Activated CD8-positive, alpha-beta memory T cell treated with anti-CD3 and anti-CD28 coated beads for 4 hours (primary cell): ENCODE measurements at regions not wholly inside any gene's neighbourhood (a gene's known extent, or its start where the extent isn't known, plus 50 kb on each side); places are given as distances from the start of the nearest gene placed in this dataset.

Experiments used
- DNase-seq, 2 donors: peaks; one replicate each; pipeline ENCODE4 v3.0.0-alpha.2; 2020; ENCODE audit warnings: low read depth in 2 of 2

DNA sequence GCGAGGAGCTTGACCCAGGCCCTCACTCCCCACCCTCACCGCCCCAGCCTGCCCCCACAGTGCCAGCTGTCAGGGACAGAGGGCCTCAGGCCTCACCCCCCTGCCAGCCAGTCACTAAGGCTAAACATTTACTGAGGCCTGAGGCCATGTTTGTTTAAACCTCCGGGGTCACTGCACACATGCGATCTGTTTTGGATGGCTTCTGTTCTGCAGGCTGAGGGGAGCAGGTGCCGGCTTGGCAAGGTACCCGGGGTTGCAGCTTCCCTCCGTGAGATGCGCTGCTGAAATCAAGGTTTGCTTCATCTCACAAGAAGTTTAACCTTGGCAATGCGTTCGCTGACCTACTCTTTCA is 103.3 kb upstream of the BOD1 start:
- no peak for DNase-seq

DNA sequence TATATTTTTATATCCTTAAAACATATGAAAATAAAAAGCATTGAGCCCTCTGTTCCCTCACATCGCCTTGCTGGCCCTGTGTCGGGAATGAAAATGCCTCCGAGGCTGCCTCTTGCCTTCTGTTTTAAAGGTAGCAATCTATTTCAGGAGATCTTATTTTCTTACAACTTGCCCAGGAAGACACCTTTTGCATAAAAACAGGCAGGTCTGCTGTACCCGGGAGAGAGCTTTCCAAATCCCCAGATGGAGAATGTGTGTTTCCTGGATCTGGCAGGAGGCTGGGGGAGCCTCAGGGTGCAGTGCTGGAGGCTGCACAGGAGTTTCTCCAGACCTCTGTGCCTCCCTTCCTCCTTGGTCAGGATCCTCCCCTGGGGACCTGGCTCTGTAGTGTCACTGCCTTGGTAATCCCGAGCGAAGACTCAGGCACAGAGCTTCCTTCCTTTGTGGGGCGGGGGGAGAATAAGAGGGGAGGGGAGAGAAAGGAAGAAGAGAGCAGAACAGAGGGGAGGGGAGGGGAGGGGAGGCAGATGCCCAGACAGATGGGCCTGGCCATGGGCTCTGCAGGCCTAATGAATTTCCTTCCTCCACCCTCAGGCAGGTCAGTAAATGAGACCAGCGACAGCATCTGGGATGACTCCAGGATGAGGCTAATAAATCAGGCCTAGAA is 104.0 kb upstream of the BOD1 start:
- DNase-seq: no peak

DNA sequence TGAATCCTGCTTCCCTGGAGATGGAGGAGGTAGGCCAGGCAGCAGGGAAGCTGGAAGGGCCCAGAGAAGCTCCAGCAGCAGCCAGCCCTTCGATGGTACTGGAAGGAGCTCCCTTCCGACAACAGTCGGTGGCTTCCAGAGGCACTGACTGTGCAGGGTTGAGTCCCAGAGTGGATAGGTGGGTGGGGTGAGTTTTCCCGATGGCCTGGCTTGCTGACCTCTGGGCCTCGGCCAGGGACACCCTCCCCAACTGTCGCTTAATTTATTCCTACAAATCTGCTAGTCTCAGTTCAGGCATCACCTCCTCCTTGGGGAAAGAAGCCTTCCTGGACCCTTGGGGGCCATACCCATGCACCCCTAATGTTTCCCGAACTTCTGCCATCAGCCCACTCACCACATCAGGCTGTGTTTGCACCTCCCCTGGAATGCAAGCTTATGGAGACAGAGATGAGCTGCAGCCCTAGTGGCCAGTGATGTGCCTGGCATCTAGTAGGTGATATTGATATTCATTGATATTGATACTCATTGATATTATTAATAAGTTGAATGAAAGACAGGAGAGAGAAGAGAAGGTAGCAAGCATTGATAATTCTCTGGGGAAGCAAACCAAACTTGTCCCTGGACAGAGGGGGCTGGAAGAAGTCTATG is 104.6 kb upstream of the BOD1 start:
- no peak for DNase-seq

DNA sequence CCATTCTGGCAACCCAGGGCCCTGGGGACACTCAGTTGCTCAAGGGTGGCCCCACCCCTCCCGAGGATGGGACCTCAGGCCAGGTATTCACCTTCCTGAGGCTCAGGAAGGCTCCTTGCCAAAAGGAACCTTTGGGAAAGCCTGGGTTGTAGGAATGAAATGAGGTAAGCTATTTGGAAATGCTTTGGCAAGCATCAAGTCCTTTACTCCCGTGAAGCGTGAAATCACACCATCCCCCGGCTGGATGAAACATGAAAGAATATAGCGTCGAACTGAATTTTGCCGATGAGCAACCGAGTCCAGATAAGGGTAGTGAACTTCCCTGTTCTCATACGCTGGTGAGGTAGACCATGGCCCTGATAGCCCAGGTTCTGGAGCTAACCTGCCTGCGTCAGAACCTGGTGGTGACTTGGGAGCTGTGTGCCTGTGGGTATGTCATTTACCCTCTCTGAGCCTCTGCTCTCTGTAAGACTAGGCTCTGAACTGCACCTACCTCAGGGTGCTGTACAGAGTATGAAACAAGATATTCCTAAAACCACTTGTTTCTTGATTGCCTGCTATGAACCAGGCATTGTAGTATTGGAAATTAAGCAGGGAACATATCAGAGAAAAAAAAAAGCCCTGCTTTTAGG is 105.3 kb upstream of the BOD1 start:
- no peak for DNase-seq

DNA sequence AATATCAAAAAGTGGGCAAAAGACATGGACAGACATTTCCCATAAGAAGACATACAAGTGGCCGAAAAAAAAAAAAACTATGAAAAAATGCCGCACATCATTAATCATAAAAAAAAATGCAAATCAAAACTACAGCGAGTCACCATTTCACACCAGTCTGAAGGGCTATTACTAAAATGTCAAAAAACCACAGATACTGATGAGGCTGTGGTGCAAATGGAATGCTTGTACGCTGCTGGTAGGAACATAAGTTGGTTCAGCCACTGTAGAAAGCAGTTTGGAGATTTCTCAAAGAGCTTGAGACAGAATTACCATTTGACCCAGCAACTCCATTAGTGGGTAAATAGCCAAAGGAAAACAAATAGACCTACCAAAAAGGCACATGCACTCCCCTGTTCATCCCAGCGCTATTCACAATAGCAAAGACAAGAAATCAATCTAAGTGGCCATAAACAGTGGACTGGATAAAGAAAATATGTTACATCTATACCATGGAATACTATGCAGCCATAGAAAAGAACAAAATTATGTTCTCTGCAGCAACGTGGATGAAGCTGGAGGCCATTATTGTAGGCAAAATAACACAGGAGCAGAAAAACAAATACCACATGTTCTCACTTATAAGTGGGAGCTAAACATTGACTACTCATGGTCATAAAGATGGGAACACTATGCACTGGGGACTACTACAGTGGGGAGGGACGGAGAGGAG is 110.6 kb upstream of the BOD1 start:
- no peak for DNase-seq

DNA sequence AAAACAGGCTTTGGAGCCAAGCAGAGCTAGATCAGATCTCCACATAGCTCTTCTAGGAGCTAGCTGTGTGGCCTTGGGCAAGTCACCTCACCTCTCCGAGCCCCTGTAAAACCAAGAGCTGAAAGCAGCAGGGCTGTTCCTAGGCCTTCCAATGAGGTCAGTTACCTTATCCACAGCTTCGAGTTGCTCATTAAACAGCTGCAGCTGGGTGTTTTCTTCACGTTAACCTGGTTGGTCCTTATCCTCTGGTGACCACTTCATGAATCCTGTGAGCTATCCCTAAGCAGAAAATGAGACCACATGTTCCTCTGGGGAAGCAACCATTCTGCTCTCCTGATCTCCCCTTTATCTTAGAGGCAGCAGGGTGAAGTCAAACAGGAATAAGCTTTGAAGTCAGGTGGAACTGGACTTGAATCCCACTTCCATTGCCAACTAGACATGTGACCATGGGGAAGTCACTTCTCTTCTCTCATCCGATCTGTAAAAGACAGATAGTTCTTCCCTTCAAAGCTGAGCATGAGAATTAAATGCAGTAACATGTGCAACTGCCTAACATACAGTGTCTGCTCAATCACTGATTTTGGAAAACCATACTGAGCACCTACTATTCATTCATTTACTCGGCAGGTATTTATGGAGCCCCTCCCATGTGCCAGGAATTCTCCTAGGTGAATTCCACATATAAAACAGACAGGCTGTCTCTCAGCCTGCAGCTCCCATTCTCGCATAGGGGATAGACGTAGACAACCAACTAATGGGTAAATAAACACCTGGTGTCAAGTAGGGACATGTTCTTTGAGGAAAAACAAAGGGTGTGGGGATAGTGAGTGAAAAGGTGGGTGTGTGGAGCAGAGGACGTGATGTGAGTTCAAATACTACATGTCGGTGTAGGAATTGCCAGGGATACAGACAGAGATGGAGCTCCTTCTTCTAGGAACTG is 111.7 kb upstream of the BOD1 start:
- no peak for DNase-seq

DNA sequence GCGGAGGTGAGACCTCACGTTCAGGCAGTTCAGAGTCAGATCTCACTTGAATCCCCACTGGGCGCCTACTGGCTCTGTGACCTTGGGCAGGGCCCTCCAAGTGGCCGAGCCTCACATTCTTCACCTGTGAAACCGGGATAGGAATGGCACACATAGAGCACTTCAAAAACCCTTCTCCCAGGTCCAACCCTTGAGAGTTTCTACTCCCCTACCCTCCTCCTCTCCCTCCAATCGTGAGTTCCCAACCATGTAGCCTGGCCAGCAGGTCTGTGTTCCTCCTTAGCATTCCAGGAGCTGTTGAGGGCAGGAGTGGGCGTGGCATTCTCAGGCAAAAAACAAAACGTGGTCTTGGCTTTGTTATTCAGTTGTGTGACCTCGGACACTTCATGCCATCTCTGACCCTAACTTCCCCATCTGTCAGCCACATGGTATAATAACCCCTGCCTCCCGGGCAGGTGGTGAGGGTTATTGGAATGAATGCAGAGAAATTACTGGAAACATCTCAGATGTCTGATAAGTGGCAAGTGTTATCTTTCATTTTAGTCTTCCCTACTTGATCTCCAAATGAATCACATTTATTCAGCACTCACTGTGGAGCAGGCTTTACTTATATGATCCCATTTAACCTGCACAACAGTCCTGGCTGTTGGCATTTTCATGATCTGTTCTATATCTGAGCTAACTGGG is 112.8 kb upstream of the BOD1 start:
- DNase-seq: no peak

DNA sequence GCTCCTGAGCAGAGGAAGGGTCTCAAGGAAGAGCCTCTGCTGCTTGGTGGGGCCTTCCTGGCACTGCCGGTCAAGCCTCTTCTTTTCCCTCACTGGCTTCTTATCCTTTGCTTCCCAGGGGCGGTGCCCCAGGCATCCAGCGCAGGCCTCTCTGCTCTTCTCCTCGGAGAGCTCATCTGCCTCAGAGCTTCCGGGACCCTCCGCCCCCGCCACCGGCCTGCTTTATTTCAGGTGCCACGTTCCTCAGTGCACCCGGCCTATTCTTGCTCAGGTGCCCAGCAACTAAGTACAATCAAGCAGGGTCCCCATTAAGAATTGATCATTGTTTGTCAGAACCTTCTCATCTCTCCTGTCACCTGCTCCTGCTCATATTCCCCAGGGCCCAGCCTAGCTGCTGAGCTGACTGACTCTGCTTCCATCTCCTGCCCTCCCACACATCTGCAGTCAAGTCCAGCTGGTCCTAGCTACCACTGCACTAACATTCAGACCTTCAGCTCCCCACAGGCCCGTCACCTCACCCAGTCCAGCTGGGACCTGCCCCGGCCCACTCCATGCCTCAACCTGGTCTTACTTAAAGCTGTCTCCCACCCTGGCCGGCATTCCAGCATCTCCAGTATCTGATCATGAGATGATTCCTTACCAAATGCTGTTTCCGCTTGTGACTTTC is 114.3 kb upstream of the BOD1 start:
- DNase-seq: no peak

DNA sequence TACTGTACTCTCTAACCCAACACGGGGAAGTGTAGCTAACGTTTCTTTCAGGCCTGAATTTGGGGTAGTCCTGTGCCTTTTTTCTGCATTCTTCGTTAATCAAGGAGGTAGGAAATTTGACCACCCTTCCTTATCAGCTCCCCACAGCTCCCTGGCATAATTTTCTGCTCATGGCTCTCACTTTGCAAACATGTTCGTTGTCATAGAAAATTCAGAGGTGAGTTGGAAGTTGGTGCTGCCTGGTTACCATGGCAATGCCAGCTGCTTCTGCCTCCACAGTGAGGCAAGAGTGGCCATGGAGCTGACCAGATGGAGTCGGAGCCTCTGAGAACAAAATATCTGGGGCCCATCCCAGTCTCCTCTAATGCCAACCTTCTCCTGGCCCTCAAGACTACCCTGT is 116.6 kb upstream of the BOD1 start:
- no peak for DNase-seq

DNA sequence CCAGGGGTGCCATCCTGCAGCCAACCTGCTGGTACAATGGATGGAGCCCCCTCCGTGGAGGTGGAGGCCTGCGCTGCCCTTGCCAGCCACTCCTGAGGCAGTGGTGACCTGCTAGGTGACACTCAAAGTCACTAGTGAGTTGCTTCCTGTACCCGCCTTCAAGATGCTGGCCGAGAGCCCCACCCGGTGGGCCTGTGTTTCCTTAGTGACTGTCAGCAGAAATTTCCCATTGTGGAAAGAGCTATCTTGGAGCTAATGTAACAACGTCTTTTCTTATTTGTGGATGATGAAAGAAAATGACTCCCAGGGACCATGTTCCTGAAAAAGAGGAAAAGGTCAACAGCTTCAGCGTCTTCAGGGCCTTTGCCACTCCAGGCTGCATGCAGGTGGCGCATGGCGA is 117.0 kb upstream of the BOD1 start:
- DNase-seq: no peak

DNA sequence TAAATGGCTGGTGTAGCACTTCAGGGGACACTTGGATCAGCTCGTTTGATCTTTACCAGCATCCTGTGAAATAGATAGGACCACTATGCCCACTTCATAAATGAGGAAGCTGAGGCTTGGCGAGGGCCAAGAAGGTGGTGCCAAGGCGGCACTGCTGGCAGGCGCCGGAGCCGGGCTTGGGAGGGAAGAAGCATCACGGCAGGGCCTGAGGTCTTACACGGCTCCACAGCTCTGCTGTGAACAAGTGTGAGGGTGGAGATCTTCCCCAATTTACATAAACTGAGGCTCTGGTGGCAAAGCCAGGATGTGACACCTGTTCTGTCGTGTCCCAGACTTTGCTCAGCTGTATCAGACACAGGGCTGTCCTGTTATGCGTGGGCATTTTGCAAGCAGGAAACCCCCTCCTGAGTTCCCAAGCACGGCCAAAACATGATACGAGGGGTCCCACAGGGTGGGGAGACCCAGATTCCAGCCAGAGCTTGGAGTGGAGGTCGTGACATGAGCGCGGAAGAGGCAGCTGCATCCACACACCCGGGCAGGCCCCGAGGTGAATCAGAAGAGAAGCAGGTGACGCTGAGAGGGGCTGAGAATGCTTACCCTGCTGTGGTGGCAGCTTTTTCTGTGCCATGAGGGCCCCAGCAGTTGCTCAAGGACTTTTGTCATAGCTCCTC is 117.5 kb upstream of the BOD1 start:
- no peak for DNase-seq

DNA sequence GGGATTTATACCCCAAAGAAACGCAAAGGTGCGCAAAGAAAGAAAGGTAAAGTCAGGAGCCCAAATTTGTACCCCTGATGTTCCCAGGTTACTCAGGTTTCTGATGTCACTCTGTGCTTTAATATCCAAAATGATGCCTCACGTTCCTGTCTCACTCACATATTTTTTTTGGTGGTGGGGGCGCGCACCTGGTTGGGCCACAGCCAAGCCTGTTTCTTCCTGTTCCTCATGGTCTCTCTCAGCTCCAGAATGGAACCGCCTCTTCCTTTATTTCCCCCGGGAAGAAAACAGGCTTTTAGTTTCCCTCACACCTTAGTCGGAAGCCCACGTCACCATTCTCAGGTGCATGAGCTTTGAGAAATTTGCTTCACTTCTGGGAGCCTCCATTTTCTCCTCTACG is 118.3 kb upstream of the BOD1 start:
- no peak for DNase-seq

DNA sequence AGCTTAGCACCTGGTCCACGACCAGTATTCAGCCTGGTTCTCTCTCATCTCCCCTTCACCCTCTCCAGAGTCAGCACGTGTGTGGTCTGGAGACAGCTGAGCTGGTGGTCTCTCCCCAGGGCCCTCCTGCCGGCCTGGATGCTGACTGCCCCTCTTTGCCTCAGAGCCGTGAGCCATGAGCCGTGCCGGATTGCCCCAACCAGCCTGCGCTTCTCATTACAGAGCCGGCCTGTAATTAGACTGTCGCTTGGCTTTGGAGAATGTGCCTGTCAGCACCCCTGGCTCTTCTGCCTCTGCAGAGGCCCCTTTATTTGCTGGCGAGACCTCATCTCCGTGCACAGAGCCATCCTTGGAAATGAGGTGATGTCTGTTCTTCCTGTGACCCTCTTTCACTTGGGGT is 118.7 kb upstream of the BOD1 start:
- no peak for DNase-seq

DNA sequence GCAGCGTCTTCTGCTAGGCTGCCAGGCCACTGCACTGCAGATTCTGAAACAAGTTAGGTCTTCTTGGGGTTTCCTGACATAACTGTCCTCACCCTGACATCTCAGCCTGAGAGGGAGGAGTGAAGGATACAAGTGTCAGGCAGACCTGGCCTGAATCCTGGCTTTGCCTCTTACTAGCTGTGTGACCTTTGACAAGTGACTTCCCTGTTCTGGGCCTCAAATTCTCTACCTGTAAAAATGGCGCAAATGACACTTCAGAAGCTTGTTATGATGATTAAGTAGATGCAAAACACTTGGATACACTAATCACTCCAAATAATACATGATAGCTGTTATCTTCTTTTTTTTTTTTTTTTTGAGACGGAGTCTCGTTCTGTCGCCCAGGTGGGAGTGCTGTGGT is 119.2 kb upstream of the BOD1 start:
- no peak for DNase-seq

DNA sequence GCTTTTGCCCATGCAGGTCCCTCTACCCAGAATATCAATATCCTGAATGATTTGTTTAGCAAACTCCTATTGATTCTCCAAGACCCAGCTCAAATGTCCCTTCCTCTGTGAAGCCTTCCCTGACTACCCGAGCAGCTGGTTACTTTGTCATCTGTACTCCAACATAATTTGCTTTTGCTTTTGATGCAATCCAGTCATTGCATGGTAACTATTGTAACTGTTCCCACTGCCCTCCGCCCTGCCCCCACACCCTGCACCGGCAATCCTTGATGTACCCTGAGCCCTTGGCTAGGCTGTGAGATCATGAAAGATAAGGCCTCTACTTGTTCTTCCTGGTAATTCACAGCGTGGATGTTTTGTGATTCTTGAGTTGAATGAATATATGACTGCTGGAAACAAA is 119.9 kb upstream of the BOD1 start:
- no peak for DNase-seq

DNA sequence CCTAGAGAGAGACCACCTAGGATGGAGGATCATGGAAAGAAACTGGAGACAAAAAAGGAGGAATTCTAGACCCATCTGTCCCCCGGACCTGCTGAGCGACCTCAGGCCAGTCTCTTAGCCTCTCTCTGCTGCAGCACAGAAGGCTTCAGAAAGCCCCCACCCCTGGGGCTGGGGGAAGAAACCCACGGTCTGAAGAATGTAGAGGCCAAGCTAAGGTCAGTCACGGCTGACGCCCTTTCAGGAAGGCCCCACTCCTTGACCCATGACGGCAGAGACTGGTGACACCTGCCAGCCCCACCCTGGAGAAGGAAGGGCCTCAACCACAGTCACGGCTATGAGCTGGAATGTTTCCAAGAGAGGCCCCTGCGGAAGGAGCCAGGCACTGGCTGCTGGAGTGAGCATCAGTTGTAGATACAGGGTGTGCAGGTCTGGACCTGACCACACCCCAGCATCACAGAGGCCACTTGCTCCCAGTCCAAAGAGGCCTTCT is 120.5 kb upstream of the BOD1 start:
- no peak for DNase-seq

DNA sequence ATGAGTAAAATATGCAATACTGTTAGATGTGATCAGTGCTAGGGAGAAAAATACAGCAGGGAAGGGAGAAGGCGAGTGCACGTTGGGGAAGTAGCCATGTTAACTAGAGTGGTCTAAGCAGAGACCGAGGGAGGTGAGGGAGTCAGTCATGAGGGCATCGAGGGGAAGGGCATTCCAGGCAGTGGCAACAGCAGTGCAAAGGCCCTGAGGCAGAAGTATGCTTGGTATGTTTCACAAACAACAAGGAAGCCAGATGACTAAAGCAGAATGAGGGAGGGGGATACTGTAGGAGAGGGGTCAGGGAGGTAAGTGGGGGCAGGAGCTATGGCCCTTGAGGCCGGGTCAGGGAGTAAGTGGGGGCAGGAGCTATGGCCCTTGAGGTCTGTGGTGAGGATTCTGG is 123.3 kb upstream of the BOD1 start:
- DNase-seq: no peak

DNA sequence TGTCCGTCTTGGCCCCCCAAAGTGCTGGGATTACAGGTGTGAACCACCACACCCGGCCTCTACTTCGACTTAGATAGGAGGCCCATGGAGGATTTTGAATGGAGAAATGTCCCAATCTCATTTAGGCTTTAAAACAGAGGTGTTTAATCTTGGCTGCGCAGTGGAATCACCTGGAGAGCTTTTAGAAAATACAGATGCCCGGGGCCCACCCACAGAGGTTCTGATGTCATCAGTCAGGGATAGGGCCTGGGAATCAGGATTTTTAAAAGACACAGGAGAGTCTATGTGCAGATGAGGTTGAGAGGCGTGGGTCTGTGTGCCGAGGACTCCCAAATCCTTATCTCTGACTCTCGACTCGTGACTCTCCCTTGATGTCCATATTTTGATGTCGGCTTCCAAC is 124.0 kb upstream of the BOD1 start:
- DNase-seq: no peak

DNA sequence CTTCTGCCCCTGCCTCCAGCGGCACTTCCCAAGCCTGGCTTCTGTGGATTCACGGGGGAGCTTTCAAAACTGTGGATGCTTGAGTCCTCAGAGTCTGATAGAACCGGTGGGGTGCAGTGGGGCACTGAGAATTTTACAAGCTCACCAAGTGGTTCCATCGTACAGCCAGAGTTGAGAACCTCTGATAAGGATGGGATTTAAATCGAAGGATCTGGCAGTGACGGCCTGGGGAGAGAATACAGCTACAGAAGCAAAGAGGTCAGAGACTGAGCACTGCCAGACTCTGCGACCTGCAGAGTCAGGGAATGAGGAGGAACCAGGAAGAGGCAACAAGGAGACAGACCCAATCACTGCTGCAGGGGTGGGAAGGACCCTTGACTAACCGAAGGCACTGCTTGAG is 124.6 kb upstream of the BOD1 start:
- DNase-seq: no peak
